ENCODE measurements at regions not wholly inside any gene's neighbourhood (a gene's known extent, or its start where the extent isn't known, plus 50 kb on each side); places are given as distances from the start of the nearest gene placed in this dataset.

DNA sequence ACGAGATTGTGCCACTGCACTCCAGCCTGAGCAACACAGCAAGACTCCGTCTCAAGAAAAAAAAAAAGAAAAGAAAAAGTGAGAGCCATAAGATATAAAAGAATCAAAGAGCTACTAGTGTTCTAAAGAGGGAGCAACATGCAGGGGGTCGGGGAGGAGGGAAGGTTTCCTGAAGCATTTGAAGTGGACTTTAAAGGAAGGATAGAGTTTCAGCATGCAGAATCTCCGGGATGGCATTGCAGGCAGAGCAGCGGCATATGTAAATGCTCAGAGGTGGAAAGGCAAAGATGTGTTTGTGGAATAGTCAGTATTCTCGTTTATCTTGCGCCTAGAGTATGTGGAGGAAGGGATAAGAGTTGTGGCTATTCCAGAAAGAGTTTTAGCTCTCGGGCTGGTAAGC, 447.6 kb upstream of the NFE2L3 start:
- no peak overlapping the region for H3K4me3 ChIP-seq (ENCODE audit: low read depth, low read length)
- no peaks in the 10 kb centered on the region for H3K27me3 ChIP-seq (ENCODE audit: control insufficient read depth, insufficient read depth, low read length)
- H3K4me2 ChIP-seq (ENCODE audit: low read length): no peak overlapping the region
- no peaks in the 10 kb centered on the region for H3K4me1 ChIP-seq
- TF ChIP-seq, protein P1, sequence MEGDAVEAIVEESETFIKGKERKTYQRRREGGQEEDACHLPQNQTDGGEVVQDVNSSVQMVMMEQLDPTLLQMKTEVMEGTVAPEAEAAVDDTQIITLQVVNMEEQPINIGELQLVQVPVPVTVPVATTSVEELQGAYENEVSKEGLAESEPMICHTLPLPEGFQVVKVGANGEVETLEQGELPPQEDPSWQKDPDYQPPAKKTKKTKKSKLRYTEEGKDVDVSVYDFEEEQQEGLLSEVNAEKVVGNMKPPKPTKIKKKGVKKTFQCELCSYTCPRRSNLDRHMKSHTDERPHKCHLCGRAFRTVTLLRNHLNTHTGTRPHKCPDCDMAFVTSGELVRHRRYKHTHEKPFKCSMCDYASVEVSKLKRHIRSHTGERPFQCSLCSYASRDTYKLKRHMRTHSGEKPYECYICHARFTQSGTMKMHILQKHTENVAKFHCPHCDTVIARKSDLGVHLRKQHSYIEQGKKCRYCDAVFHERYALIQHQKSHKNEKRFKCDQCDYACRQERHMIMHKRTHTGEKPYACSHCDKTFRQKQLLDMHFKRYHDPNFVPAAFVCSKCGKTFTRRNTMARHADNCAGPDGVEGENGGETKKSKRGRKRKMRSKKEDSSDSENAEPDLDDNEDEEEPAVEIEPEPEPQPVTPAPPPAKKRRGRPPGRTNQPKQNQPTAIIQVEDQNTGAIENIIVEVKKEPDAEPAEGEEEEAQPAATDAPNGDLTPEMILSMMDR (IDR thresholded peaks at IDR 0.05): no peak
- no peaks in the 10 kb centered on the region for H3K79me2 ChIP-seq
- H3K27ac ChIP-seq: no peak overlapping the region
- no peaks in the 10 kb centered on the region for H3K36me3 ChIP-seq (ENCODE audit: control insufficient read depth, insufficient read depth, low read length)
- H2AFZ ChIP-seq: no peak overlapping the region
- H3K9me3 ChIP-seq (ENCODE audit: control insufficient read depth, low read length): no peaks in the 10 kb centered on the region
- H3K9ac ChIP-seq: no peak overlapping the region

DNA sequence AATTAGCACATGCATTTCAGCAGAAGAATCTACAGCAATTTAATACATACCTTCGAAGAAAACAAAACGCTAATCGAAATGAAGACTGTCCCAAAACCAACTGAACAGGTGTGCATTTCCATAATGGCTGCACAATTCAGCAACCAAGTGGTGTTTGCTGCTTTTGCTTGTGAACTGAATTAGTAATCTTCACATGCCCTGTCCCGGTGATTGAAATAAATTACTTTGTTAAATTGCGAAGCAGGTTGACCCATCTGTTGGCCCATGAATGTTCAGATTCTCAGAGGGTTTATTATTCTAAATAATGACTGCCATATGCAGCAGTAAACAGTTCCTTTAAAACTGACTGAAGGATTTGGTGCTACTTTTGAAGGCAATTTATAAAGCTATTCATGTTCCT, 445.2 kb upstream of the NFE2L3 start:
- Histone ChIP-seq H3K4me2 (ENCODE audit: low read length) (no peak overlapping the region), H3K4me1 (no peaks in the 10 kb centered on the region), H3K27me3 (ENCODE audit: control insufficient read depth, insufficient read depth, low read length) (no peaks in the 10 kb centered on the region), H3K36me3 (ENCODE audit: control insufficient read depth, insufficient read depth, low read length) (no peaks in the 10 kb centered on the region), H3K9me3 (ENCODE audit: control insufficient read depth, low read length) (no peaks in the 10 kb centered on the region), H3K79me2 (no peaks in the 10 kb centered on the region), H3K9ac (no peak overlapping the region), H2AFZ (no peak overlapping the region), H3K27ac (no peak overlapping the region), H3K4me3 (ENCODE audit: low read depth, low read length) (no peak overlapping the region)
- TF ChIP-seq, protein P1 (IDR thresholded peaks at IDR 0.05): no peak

- Histone ChIP-seq H3K4me3 (ENCODE audit: low read depth, low read length) (no peak overlapping the region), H3K4me2 (ENCODE audit: low read length) (no peak overlapping the region), H3K27ac (no peak overlapping the region)
Measured at GRCh38 chr7:25707768-25708620, 444.0 kb upstream of the NFE2L3 start.

GRCh38 chr7:25710959-25711358, 441.0 kb upstream of the NFE2L3 start:
- Histone ChIP-seq H3K9ac (no peak overlapping the region), H3K27me3 (ENCODE audit: control insufficient read depth, insufficient read depth, low read length) (no peaks in the 10 kb centered on the region), H3K4me2 (ENCODE audit: low read length) (no peak overlapping the region), H3K4me1 (no peaks in the 10 kb centered on the region), H3K9me3 (ENCODE audit: control insufficient read depth, low read length) (no peaks in the 10 kb centered on the region), H3K27ac (no peak overlapping the region), H3K79me2 (no peaks in the 10 kb centered on the region), H2AFZ (no peak overlapping the region), H3K36me3 (ENCODE audit: control insufficient read depth, insufficient read depth, low read length) (no peaks in the 10 kb centered on the region), H3K4me3 (ENCODE audit: low read depth, low read length) (no peak overlapping the region)
- TF ChIP-seq, protein P1 (IDR thresholded peaks at IDR 0.05): no peak

More at GRCh38 chr7:25707768-25708620, 444.0 kb upstream of the NFE2L3 start:
- no peaks in the 10 kb centered on the region for H3K4me1 ChIP-seq
- TF ChIP-seq, protein P1 (IDR thresholded peaks at IDR 0.05): no peak
- no peak overlapping the region for H2AFZ ChIP-seq
- no peaks in the 10 kb centered on the region for H3K27me3 ChIP-seq (ENCODE audit: control insufficient read depth, insufficient read depth, low read length)
- H3K79me2 ChIP-seq: no peaks in the 10 kb centered on the region
- no peaks in the 10 kb centered on the region for H3K36me3 ChIP-seq (ENCODE audit: control insufficient read depth, insufficient read depth, low read length)
- no peaks in the 10 kb centered on the region for H3K9me3 ChIP-seq (ENCODE audit: control insufficient read depth, low read length)
- no peak overlapping the region for H3K9ac ChIP-seq

- Histone ChIP-seq H3K27me3 (ENCODE audit: control insufficient read depth, insufficient read depth, low read length) (no peaks in the 10 kb centered on the region), H3K9ac (no peak overlapping the region), H3K4me2 (ENCODE audit: low read length) (no peak overlapping the region), H2AFZ (no peak overlapping the region), H3K9me3 (ENCODE audit: control insufficient read depth, low read length) (no peaks in the 10 kb centered on the region), H3K79me2 (no peaks in the 10 kb centered on the region), H3K27ac (no peak overlapping the region), H3K4me1 (no peaks in the 10 kb centered on the region), H3K36me3 (ENCODE audit: control insufficient read depth, insufficient read depth, low read length) (no peaks in the 10 kb centered on the region), H3K4me3 (ENCODE audit: low read depth, low read length) (no peak overlapping the region)
- TF ChIP-seq, protein P1 (IDR thresholded peaks at IDR 0.05): no peak
Measured at GRCh38 chr7:25711940-25712339, 440.1 kb upstream of the NFE2L3 start.
